HepG2 (cell line): ENCODE measurements at regions not wholly inside any gene's neighbourhood (a gene's known extent, or its start where the extent isn't known, plus 50 kb on each side); places are given as distances from the start of the nearest gene placed in this dataset.

Experiments used
- DPF2 ChIP-seq: sonication (generic); formaldehyde crosslinking; IDR thresholded peaks from 2 replicates; pipeline ENCODE4 v1.4.0; 2020; ENCODE audit warnings: mild to moderate bottlenecking, low read depth, missing genetic modification reagents, borderline replicate concordance
- GATAD2A ChIP-seq: IDR thresholded peaks from 2 replicates; pipeline ENCODE4 v1.6.1; 2016
- IRF2 ChIP-seq: IDR thresholded peaks from 2 replicates; pipeline ENCODE4 v1.6.1; 2018; ENCODE audit warnings: missing genetic modification reagents, missing compliant biosample characterization
- KAT8 ChIP-seq: IDR thresholded peaks from 2 replicates; pipeline ENCODE4 v1.6.1; 2016; ENCODE audit warnings: missing genetic modification reagents, missing compliant biosample characterization
- KDM3A ChIP-seq: IDR thresholded peaks from 2 replicates; pipeline ENCODE4 v1.6.1; 2018; ENCODE audit warnings: low read depth, missing compliant biosample characterization
- KLF16 ChIP-seq, 2 experiments: sonication (generic) in 1 of 2; formaldehyde crosslinking in 1 of 2; IDR thresholded peaks; 2 replicates each; pipeline versions ENCODE4 v1.6.1 to v1.8.0; 2016 to 2023; ENCODE audit warnings: missing genetic modification reagents in 2 of 2, missing compliant biosample characterization in 1 of 2
- KLF6 ChIP-seq: IDR thresholded peaks from 2 replicates; pipeline ENCODE4 v1.8.0; 2016; ENCODE audit warnings: missing biosample characterization, missing genetic modification reagents
- MAFK ChIP-seq, 2 experiments: IDR thresholded peaks in 1 of 2; conservative IDR thresholded peaks in 1 of 2; 2 replicates each; pipeline ENCODE4 v1.6.1; 2011; ENCODE audit warnings: improper control_type of control experiment in 2 of 2, low read length in 2 of 2
- MBD4 ChIP-seq: IDR thresholded peaks from 2 replicates; pipeline ENCODE4 v1.6.1; 2012; ENCODE audit warnings: low read length, inconsistent platforms, borderline replicate concordance
- RBM39 ChIP-seq: fragments of 200-400 bp; formaldehyde crosslinking; IDR thresholded peaks from one replicate; pipeline ENCODE4 v1.6.1; 2018; ENCODE audit warnings: antibody characterized with exemption, mild to moderate bottlenecking, low read depth, low read length; ENCODE audit not compliant: poor library complexity, severe bottlenecking
- RXRB ChIP-seq: IDR thresholded peaks from 2 replicates; pipeline ENCODE4 v1.6.1; 2016; ENCODE audit warnings: borderline replicate concordance, missing genetic modification reagents, missing compliant biosample characterization
- SRY ChIP-seq: sonication (generic); formaldehyde crosslinking; IDR thresholded peaks from 2 replicates; pipeline ENCODE4 v1.8.0; 2022; ENCODE audit warnings: mild to moderate bottlenecking, missing genetic modification reagents
- ZKSCAN8 ChIP-seq: IDR thresholded peaks from 2 replicates; pipeline ENCODE4 v1.6.1; 2016; ENCODE audit warnings: borderline replicate concordance, missing genetic modification reagents, missing compliant biosample characterization
- ZNF143 ChIP-seq: sonication (generic); formaldehyde crosslinking; IDR thresholded peaks from 2 replicates; pipeline ENCODE4 v1.4.0; 2020; ENCODE audit warnings: missing genetic modification reagents
- ZNF614 ChIP-seq: IDR thresholded peaks from 2 replicates; pipeline ENCODE4 v1.6.1; 2018; ENCODE audit warnings: missing biosample characterization, missing genetic modification reagents, inconsistent platforms, borderline replicate concordance
- ZSCAN9 ChIP-seq: IDR thresholded peaks from 2 replicates; pipeline ENCODE4 v1.6.1; 2016; ENCODE audit warnings: borderline replicate concordance
- TF ChIP-seq, protein P1 (sequence below): IDR thresholded peaks from 2 replicates; pipeline ENCODE4 v1.6.1; 2016; ENCODE audit warnings: low read depth
- TF ChIP-seq, protein P2 (sequence below), 2 experiments: sonication (generic) in 1 of 2; formaldehyde crosslinking in 1 of 2; IDR thresholded peaks; 2 replicates each; pipeline versions ENCODE4 v1.4.0 to v1.6.1; 2018 to 2020; ENCODE audit warnings: missing genetic modification reagents in 2 of 2, borderline replicate concordance in 1 of 2, low read depth in 1 of 2, mild to moderate bottlenecking in 1 of 2, missing biosample characterization in 1 of 2
- TF ChIP-seq, protein P3 (sequence below): sonication (generic); formaldehyde crosslinking; IDR thresholded peaks from 2 replicates; pipeline ENCODE4 v1.5.0; 2020; ENCODE audit warnings: missing genetic modification reagents
- TF ChIP-seq, protein P4 (sequence below): sonication (generic); formaldehyde crosslinking; IDR thresholded peaks from 2 replicates; pipeline ENCODE4 v1.5.0; 2020; ENCODE audit warnings: mild to moderate bottlenecking, missing genetic modification reagents, moderate library complexity
- TF ChIP-seq, protein P5 (sequence below): sonication (generic); formaldehyde crosslinking; IDR thresholded peaks from 2 replicates; pipeline ENCODE4 v1.4.0; 2020; ENCODE audit warnings: mild to moderate bottlenecking, low read depth, missing genetic modification reagents

DNA sequence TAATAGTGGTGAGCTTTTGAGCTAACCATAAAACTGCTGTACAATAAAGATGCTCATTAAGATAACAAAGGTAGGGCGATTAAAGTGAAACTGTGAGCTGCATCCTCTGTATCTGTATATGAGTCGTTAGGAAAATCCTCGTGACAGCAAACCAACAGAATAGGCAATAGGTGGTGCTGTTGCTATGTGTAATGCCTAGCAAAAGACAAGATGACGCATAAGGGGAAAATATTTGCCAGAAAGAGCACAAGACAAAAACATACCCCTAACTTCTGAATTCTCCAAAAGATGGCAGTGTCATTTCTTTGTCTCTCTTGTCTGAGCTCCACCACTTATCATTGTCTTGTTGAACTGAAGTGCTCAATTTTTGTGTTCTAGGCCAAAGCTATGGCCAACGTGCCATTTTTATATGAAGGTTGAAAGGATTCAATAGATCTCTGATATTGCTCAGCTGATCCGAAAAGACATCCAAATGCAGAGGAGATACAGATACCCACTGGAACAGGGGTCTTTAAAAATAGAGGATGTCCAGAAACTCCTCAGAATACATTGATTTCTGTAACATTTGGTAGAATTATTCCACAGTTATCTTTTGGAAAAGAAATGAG lies 56.3 kb upstream of the ANKEF1 start (continued):
- no peak for TF ChIP-seq RBM39
- TF ChIP-seq KDM3A: peak; percentile 26; the same call in 1 of the 2 replicates
- peak; percentile 44; the same call in 1 of the 2 replicates for TF ChIP-seq GATAD2A (CRISPR knock-in tag)
- 0 out of 2 replicates have a peak, but pooled peaks have one; percentile 55 for TF ChIP-seq ZSCAN9 (CRISPR knock-in tag)
- TF ChIP-seq, protein P1, sequence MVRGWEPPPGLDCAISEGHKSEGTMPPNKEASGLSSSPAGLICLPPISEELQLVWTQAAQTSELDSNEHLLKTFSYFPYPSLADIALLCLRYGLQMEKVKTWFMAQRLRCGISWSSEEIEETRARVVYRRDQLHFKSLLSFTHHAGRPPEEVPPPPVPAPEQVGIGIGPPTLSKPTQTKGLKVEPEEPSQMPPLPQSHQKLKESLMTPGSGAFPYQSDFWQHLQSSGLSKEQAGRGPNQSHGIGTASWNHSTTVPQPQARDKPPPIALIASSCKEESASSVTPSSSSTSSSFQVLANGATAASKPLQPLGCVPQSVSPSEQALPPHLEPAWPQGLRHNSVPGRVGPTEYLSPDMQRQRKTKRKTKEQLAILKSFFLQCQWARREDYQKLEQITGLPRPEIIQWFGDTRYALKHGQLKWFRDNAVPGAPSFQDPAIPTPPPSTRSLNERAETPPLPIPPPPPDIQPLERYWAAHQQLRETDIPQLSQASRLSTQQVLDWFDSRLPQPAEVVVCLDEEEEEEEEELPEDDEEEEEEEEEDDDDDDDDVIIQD (CRISPR knock-in tag): 0 out of 2 replicates have a peak, but pooled peaks have one; percentile 56
- TF ChIP-seq, protein P2, sequence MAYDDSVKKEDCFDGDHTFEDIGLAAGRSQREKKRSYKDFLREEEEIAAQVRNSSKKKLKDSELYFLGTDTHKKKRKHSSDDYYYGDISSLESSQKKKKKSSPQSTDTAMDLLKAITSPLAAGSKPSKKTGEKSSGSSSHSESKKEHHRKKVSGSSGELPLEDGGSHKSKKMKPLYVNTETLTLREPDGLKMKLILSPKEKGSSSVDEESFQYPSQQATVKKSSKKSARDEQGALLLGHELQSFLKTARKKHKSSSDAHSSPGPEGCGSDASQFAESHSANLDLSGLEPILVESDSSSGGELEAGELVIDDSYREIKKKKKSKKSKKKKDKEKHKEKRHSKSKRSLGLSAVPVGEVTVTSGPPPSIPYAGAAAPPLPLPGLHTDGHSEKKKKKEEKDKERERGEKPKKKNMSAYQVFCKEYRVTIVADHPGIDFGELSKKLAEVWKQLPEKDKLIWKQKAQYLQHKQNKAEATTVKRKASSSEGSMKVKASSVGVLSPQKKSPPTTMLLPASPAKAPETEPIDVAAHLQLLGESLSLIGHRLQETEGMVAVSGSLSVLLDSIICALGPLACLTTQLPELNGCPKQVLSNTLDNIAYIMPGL (CRISPR knock-in tag; IDR thresholded peaks at IDR 0.05; ENCODE audit: borderline replicate concordance in 1 of 2, low read depth in 1 of 2): 0 out of 4 replicates have a peak, but pooled peaks have one; percentile 31 to 35
- 0 out of 4 replicates have a peak, but pooled peaks of 1 of the 2 experiments have one; percentile 40 for TF ChIP-seq KLF16 (CRISPR knock-in tag; IDR thresholded peaks at IDR 0.05)
- no peak for TF ChIP-seq MAFK (conservative IDR thresholded peaks at IDR 0.05 in 1 of 2, IDR thresholded peaks at IDR 0.05 in 1 of 2; ENCODE audit: low read length in 2 of 2)
- TF ChIP-seq MBD4: no peak
- 0 out of 2 replicates have a peak, but pooled peaks have one; percentile 26 for TF ChIP-seq ZNF614 (CRISPR knock-in tag)
- TF ChIP-seq DPF2 (CRISPR knock-in tag): no peak
- TF ChIP-seq, protein P3, sequence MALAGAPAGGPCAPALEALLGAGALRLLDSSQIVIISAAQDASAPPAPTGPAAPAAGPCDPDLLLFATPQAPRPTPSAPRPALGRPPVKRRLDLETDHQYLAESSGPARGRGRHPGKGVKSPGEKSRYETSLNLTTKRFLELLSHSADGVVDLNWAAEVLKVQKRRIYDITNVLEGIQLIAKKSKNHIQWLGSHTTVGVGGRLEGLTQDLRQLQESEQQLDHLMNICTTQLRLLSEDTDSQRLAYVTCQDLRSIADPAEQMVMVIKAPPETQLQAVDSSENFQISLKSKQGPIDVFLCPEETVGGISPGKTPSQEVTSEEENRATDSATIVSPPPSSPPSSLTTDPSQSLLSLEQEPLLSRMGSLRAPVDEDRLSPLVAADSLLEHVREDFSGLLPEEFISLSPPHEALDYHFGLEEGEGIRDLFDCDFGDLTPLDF (CRISPR knock-in tag): no peak
- 0 out of 2 replicates have a peak, but pooled peaks have one; percentile 57 for TF ChIP-seq IRF2 (CRISPR knock-in tag)
- TF ChIP-seq, protein P4, sequence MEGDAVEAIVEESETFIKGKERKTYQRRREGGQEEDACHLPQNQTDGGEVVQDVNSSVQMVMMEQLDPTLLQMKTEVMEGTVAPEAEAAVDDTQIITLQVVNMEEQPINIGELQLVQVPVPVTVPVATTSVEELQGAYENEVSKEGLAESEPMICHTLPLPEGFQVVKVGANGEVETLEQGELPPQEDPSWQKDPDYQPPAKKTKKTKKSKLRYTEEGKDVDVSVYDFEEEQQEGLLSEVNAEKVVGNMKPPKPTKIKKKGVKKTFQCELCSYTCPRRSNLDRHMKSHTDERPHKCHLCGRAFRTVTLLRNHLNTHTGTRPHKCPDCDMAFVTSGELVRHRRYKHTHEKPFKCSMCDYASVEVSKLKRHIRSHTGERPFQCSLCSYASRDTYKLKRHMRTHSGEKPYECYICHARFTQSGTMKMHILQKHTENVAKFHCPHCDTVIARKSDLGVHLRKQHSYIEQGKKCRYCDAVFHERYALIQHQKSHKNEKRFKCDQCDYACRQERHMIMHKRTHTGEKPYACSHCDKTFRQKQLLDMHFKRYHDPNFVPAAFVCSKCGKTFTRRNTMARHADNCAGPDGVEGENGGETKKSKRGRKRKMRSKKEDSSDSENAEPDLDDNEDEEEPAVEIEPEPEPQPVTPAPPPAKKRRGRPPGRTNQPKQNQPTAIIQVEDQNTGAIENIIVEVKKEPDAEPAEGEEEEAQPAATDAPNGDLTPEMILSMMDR (CRISPR knock-in tag): peak; percentile 94
- peak; percentile 35; the same call in 1 of the 2 replicates for TF ChIP-seq RXRB (CRISPR knock-in tag)
- TF ChIP-seq ZKSCAN8: 0 out of 2 replicates have a peak, but pooled peaks have one; percentile 38
- 0 out of 2 replicates have a peak, but pooled peaks have one; percentile 32 for TF ChIP-seq KLF6 (CRISPR knock-in tag)
- TF ChIP-seq KAT8 (CRISPR knock-in tag): peak; percentile 71
- no peak for TF ChIP-seq SRY (CRISPR knock-in tag)
- TF ChIP-seq ZNF143 (CRISPR knock-in tag): no peak
- TF ChIP-seq, protein P5, sequence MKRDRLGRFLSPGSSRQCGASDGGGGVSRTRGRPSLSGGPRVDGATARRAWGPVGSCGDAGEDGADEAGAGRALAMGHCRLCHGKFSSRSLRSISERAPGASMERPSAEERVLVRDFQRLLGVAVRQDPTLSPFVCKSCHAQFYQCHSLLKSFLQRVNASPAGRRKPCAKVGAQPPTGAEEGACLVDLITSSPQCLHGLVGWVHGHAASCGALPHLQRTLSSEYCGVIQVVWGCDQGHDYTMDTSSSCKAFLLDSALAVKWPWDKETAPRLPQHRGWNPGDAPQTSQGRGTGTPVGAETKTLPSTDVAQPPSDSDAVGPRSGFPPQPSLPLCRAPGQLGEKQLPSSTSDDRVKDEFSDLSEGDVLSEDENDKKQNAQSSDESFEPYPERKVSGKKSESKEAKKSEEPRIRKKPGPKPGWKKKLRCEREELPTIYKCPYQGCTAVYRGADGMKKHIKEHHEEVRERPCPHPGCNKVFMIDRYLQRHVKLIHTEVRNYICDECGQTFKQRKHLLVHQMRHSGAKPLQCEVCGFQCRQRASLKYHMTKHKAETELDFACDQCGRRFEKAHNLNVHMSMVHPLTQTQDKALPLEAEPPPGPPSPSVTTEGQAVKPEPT: no peak
